Neutrophil (primary cell): ENCODE measurements at regions not wholly inside any gene's neighbourhood (a gene's known extent, or its start where the extent isn't known, plus 50 kb on each side); places are given as distances from the start of the nearest gene placed in this dataset.

ENCODE experiments used
- H3K27ac ChIP-seq: fragments of 200-600 bp; sonication (generic); 2 replicates; pipeline ENCODE4 v1.5.1; 2016; ENCODE audit warnings: mild to moderate bottlenecking, moderate library complexity
- H3K27me3 ChIP-seq: fragments of 200-600 bp; sonication (generic); 2 replicates; pipeline ENCODE4 v1.6.0; 2016; ENCODE audit warnings: mild to moderate bottlenecking
- H3K36me3 ChIP-seq: fragments of 200-600 bp; sonication (generic); 2 replicates; pipeline ENCODE4 v1.5.1; 2017
- H3K4me1 ChIP-seq, 2 experiments: fragments of 200-600 bp in 1 of 2; sonication (generic) in 1 of 2; 1 replicate in 1 of 2; 2 replicates in 1 of 2; pipeline versions ENCODE4 v1.5.1 to v1.6.1; 2013 to 2016; ENCODE audit warnings: low read depth in 1 of 2, low read length in 1 of 2, mild to moderate bottlenecking in 1 of 2, moderate library complexity in 1 of 2; ENCODE audit not compliant: control insufficient read depth in 1 of 2, insufficient read depth in 1 of 2
- H3K4me3 ChIP-seq, 2 experiments: fragments of 200-600 bp in 1 of 2; sonication (generic) in 1 of 2; 1 replicate in 1 of 2; 2 replicates in 1 of 2; pipeline ENCODE4 v1.5.1; 2013 to 2016; ENCODE audit warnings: low read depth in 1 of 2, low read length in 1 of 2, mild to moderate bottlenecking in 1 of 2, moderate library complexity in 1 of 2
- H3K9me3 ChIP-seq: fragments of 200-600 bp; sonication (generic); 2 replicates; pipeline ENCODE4 v1.5.1; 2016
- TF ChIP-seq, protein P1 (sequence below): fragments of 200-600 bp; sonication (generic); IDR thresholded peaks from 2 replicates; pipeline ENCODE4 v1.5.1; 2016; ENCODE audit warnings: antibody characterized with exemption

DNA sequence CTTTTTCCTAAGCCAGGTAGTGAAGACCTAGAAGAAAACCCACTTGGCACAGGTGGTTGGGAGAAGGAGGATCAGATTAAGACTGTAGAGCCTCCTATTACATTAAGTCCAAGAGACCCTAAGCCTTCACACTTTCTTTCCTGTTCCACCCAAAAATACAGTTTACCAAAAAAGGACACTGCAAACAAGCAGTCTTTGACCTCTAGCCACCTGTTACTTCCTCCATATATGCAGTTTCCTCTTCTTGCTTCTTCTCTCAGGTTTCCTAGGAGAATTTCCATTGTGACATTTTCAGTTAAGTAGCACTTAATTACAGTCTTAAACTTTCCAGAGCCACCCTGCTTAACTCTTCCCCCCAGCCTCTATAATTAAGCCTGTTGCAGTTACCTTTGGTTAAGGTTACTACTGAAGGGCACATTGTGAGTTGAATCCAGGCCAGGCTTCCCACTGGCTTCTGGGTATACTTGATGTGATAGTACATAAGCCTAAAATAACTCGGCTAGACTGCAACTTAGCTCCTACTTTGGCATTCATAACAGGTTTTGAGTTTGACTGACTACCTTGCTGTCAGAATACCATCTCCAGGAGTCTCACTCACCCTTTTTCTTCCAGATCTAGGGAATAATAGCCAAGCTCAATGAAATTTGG, 114.2 kb upstream of the UMPS start:
- Histone ChIP-seq H3K9me3 (no peaks in the 10 kb centered on the region), H3K27ac (no peak overlapping the region), H3K27me3 (no peaks in the 10 kb centered on the region), H3K36me3 (no peaks in the 10 kb centered on the region), H3K4me3 (no peak overlapping the region), H3K4me1 (no peaks in the 10 kb centered on the region)
- TF ChIP-seq, protein P1, sequence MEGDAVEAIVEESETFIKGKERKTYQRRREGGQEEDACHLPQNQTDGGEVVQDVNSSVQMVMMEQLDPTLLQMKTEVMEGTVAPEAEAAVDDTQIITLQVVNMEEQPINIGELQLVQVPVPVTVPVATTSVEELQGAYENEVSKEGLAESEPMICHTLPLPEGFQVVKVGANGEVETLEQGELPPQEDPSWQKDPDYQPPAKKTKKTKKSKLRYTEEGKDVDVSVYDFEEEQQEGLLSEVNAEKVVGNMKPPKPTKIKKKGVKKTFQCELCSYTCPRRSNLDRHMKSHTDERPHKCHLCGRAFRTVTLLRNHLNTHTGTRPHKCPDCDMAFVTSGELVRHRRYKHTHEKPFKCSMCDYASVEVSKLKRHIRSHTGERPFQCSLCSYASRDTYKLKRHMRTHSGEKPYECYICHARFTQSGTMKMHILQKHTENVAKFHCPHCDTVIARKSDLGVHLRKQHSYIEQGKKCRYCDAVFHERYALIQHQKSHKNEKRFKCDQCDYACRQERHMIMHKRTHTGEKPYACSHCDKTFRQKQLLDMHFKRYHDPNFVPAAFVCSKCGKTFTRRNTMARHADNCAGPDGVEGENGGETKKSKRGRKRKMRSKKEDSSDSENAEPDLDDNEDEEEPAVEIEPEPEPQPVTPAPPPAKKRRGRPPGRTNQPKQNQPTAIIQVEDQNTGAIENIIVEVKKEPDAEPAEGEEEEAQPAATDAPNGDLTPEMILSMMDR: no peak

DNA sequence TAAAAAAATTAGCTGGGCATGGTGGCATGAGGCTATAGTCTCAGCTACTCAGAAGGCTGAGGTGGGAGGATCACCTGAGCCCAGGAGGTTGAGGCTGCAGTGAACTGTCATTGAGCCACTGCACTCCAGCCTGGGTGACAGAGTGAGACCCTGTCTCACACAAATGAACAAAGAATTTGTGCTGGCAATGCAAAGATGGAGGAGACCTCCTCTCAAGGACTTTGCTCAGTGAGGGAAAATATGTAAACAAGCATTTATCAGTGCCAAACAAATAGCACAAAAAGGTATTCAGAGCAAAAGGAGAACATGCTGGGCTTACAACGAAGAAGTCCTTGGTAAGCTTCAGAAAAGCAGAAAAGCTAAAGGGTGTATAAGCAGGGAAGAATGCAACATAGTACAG, 113.1 kb upstream of the UMPS start:
- H3K9me3 ChIP-seq: no peaks in the 10 kb centered on the region
- no peaks in the 10 kb centered on the region for H3K27me3 ChIP-seq
- no peaks in the 10 kb centered on the region for H3K4me1 ChIP-seq
- no peaks in the 10 kb centered on the region for H3K36me3 ChIP-seq
- H3K27ac ChIP-seq: no peak overlapping the region
- no peak overlapping the region for H3K4me3 ChIP-seq
- TF ChIP-seq, protein P1: no peak

DNA sequence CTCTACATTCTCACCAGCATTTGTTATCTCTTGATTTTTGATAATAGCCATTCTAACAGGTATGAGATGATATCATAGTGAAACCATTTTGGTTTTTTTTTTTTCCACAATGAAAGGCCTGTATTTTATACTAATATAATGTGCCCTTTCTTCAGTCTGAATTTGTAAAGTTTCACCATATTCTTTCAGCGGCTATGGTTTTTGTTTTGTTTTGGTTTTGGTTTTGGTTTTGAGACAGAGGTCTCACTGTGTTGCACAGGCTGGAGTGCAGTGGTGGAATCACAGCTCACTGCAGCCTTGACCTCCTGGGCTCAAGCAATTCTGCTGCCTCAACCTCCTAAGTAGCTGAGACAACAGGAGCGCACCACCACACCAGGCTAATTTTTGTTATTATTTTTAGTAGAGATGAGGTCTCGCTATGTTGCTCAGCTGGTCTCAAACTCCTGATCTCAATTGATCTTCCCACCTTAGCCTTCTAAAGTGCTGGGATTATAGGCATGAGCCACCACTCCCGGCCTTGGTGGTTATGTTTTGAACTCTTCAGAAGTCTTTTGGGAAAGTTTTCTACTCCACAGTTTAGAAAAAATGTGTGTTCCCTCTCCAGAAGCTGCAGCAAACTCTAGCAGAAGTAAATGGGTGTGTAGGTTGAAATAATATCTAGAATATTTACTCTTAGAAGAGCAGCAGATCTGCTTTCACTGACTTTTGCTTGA, 110.2 kb upstream of the UMPS start:
- H3K4me1 ChIP-seq: no peaks in the 10 kb centered on the region
- no peak overlapping the region for H3K27ac ChIP-seq
- H3K9me3 ChIP-seq: no peaks in the 10 kb centered on the region
- no peaks in the 10 kb centered on the region for H3K27me3 ChIP-seq
- H3K4me3 ChIP-seq: no peak overlapping the region
- TF ChIP-seq, protein P1: no peak
- no peaks in the 10 kb centered on the region for H3K36me3 ChIP-seq

DNA sequence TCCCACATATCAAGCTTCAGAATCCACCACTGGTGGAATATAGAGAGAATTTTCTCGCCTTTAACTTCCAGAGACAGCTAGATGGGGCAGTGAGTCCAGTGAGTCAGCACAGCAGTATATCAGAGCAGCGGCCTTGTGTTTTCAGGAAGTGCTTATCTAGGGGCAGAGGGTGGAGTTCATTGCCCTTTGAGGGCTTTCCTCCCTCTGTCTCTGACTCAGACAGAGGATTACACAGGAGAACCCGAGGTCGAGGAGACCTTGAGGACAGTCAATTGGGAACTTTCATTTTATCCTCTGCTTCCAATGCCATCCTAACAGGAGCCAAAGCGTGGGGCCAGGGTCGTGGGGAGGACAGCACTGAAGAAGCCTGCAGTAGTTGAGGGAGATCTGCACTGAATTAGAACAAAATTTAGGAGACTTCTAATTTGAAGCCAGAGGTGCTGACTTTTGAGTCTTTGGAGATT, 109.6 kb upstream of the UMPS start:
- Histone ChIP-seq H3K4me3 (no peak overlapping the region), H3K27me3 (no peaks in the 10 kb centered on the region), H3K4me1 (no peaks in the 10 kb centered on the region), H3K27ac (no peak overlapping the region), H3K36me3 (no peaks in the 10 kb centered on the region), H3K9me3 (no peaks in the 10 kb centered on the region)
- TF ChIP-seq, protein P1: no peak

DNA sequence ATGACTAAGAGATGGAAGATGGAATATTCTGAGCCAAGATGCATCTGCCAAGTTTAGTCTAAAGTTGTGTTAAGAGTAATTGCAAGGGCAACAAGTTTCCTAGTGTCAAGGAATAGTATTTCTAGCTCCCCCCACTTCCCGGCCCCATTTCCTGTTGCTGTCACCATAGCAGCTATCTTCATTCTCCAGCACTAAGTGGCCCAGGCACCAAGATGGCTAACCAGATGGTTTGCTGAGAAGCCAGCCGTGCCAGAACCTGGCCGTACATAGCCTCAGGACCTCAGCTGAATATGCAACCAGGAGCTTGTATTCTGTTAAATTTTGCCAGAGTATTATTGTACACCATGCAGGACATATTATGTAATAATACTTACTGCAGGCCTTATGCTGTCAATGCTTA, 108.8 kb upstream of the UMPS start:
- H3K27ac ChIP-seq: no peak overlapping the region
- no peaks in the 10 kb centered on the region for H3K9me3 ChIP-seq
- H3K36me3 ChIP-seq: no peaks in the 10 kb centered on the region
- no peak overlapping the region for H3K4me3 ChIP-seq
- H3K27me3 ChIP-seq: no peaks in the 10 kb centered on the region
- TF ChIP-seq, protein P1: no peak
- H3K4me1 ChIP-seq: no peaks in the 10 kb centered on the region
